ENCODE measurements at regions not wholly inside any gene's neighbourhood (a gene's known extent, or its start where the extent isn't known, plus 50 kb on each side); places are given as distances from the start of the nearest gene placed in this dataset.

- TF ChIP-seq CTCF (optimal IDR thresholded peaks at IDR 0.05 in 1 of 3, IDR thresholded peaks at IDR 0.05 in 1 of 3, conservative IDR thresholded peaks at IDR 0.05 in 1 of 3; ENCODE audit: extremely low read depth in 1 of 3, insufficient read depth in 2 of 3, low read length in 3 of 3): no peak
- no peak for TF ChIP-seq EZH2 (IDR thresholded peaks at IDR 0.05; ENCODE audit: low read length)
Measured at GRCh38 chr7:10476642-10477041, 497.0 kb upstream of the PHF14 start.

Data from keratinocyte (primary cell).